Subcutaneous abdominal adipose tissue (tissue), 5 donors: ENCODE measurements at regions not wholly inside any gene's neighbourhood (a gene's known extent, or its start where the extent isn't known, plus 50 kb on each side); places are given as distances from the start of the nearest gene placed in this dataset.

Experiments used
- H3K27ac ChIP-seq: one replicate; pipeline ENCODE4 v1.7.0; 2013; ENCODE audit warnings: low read depth, mild to moderate bottlenecking, inconsistent platforms, low read length, moderate library complexity
- H3K27me3 ChIP-seq, 5 donors: one replicate each; pipeline ENCODE4 v1.7.0; 2013; ENCODE audit warnings: low read length in 5 of 5, inconsistent platforms in 1 of 5; ENCODE audit not compliant: control insufficient read depth in 5 of 5, insufficient read depth in 4 of 5
- H3K36me3 ChIP-seq, 5 donors: one replicate each; pipeline ENCODE4 v1.7.0; 2013; ENCODE audit warnings: low read length in 5 of 5; ENCODE audit not compliant: control insufficient read depth in 5 of 5, insufficient read depth in 5 of 5
- H3K4me1 ChIP-seq, 5 donors: one replicate each; pipeline ENCODE4 v1.7.0; 2013; ENCODE audit warnings: low read length in 5 of 5, mild to moderate bottlenecking in 3 of 5, moderate library complexity in 1 of 5; ENCODE audit not compliant: control insufficient read depth in 5 of 5, insufficient read depth in 5 of 5
- H3K4me3 ChIP-seq, 5 donors: one replicate each; pipeline ENCODE4 v1.7.0; 2013; ENCODE audit warnings: low read length in 5 of 5, low read depth in 1 of 5
- H3K9ac ChIP-seq, 5 donors: one replicate each; pipeline ENCODE4 v1.7.0; 2013; ENCODE audit warnings: low read length in 5 of 5, mild to moderate bottlenecking in 4 of 5, moderate library complexity in 3 of 5
- H3K9me3 ChIP-seq, 5 donors: one replicate each; pipeline ENCODE4 v1.7.0; 2013; ENCODE audit warnings: low read length in 5 of 5; ENCODE audit not compliant: control insufficient read depth in 5 of 5
- donor health status: healthy.
- donor health status: healthy.
- donor health status: healthy.
- donor health status: healthy.
- donor health status: healthy.

GRCh38 chr10:78614267-78614666, 454.5 kb upstream of the ZMIZ1 start:
- Histone ChIP-seq H3K4me3 (no peak overlapping the region), H3K9me3 (peaks cover 0 to 6% (median under 1%) of the 10 kb centered on the region in 5 donors), H3K9ac (no peak overlapping the region), H3K27me3 (peaks cover 0 to 2% (median 0%) of the 10 kb centered on the region in 5 donors), H3K36me3 (no peaks in the 10 kb centered on the region), H3K4me1 (no peaks in the 10 kb centered on the region), H3K27ac (no peak overlapping the region)

GRCh38 chr10:78614744-78615143, 454.0 kb upstream of the ZMIZ1 start:
- peaks cover 0 to 5% (median 0%) of the 10 kb centered on the region in 5 donors for H3K9me3 ChIP-seq
- H3K9ac ChIP-seq, result no peak overlapping the region
- H3K27me3 ChIP-seq, result peaks cover 0 to 2% (median 0%) of the 10 kb centered on the region in 5 donors
- no peak overlapping the region for H3K27ac ChIP-seq
- no peak overlapping the region for H3K4me3 ChIP-seq
- no peaks in the 10 kb centered on the region for H3K36me3 ChIP-seq
- no peaks in the 10 kb centered on the region for H3K4me1 ChIP-seq

GRCh38 chr10:78616125-78616695, 452.6 kb upstream of the ZMIZ1 start:
- Histone ChIP-seq H3K27ac (no peak overlapping the region), H3K27me3 (peaks cover 0 to 2% (median 0%) of the 10 kb centered on the region in 5 donors), H3K36me3 (no peaks in the 10 kb centered on the region), H3K4me1 (no peaks in the 10 kb centered on the region), H3K4me3 (no peak overlapping the region), H3K9me3 (no peaks in the 10 kb centered on the region), H3K9ac (no peak overlapping the region)

DNA sequence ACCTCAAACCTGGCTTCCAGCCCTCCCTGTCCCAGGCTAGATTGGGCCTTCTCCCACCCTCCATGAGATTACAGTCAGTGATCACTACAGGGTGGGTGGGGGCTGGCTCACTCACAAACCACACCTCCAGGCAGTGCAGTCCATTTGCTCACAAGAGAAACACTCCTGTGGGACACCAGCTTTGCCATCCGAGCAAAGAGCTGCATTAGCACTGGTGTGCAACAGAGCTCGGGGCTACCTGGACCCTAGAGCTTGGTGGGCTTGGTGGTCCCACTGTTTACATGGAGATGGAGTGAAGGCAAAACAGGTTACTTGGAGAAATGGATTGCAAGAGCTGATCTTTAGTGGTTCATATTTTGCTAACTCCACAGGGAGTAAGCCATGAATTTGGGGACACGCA, 451.7 kb upstream of the ZMIZ1 start:
- H3K4me3 ChIP-seq, result no peak overlapping the region
- no peaks in the 10 kb centered on the region for H3K36me3 ChIP-seq
- H3K9ac ChIP-seq, result no peak overlapping the region
- H3K9me3 ChIP-seq, result no peaks in the 10 kb centered on the region
- peaks cover 0 to 2% (median 0%) of the 10 kb centered on the region in 5 donors for H3K27me3 ChIP-seq
- H3K4me1 ChIP-seq, result no peaks in the 10 kb centered on the region
- no peak overlapping the region for H3K27ac ChIP-seq

DNA sequence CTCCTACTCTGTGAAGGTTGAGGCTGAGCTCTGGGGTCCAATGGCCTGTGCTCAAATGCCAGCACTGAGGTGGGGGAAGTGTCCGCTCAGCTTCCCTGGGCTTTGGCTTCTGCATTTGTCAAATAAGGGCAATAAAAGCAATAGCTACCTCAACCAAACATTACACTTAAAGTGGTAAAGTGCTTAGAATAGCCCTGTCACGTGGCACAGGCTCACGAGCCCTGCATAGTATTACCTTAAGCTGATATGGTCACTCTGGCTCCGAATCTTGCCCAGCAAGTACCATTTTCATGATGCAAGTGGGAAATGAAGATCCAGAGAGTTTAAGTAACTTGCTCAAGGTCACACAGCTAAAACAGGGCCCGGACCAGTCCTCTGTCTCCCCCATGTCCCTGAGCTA, 451.1 kb upstream of the ZMIZ1 start:
- Histone ChIP-seq H3K36me3 (no peaks in the 10 kb centered on the region), H3K4me3 (no peak overlapping the region), H3K9me3 (no peaks in the 10 kb centered on the region), H3K4me1 (no peaks in the 10 kb centered on the region), H3K27me3 (peaks cover 0 to 2% (median 0%) of the 10 kb centered on the region in 5 donors), H3K9ac (no peak overlapping the region), H3K27ac (no peak overlapping the region)

- Histone ChIP-seq H3K4me3 (no peak overlapping the region), H3K36me3 (no peaks in the 10 kb centered on the region), H3K4me1 (no peaks in the 10 kb centered on the region), H3K9ac (no peak overlapping the region), H3K9me3 (no peaks in the 10 kb centered on the region), H3K27ac (no peak overlapping the region), H3K27me3 (peaks cover 0 to 2% (median 0%) of the 10 kb centered on the region in 5 donors)
These were observed 450.7 kb upstream of the ZMIZ1 start for GRCh38 chr10:78618050-78618449.

DNA sequence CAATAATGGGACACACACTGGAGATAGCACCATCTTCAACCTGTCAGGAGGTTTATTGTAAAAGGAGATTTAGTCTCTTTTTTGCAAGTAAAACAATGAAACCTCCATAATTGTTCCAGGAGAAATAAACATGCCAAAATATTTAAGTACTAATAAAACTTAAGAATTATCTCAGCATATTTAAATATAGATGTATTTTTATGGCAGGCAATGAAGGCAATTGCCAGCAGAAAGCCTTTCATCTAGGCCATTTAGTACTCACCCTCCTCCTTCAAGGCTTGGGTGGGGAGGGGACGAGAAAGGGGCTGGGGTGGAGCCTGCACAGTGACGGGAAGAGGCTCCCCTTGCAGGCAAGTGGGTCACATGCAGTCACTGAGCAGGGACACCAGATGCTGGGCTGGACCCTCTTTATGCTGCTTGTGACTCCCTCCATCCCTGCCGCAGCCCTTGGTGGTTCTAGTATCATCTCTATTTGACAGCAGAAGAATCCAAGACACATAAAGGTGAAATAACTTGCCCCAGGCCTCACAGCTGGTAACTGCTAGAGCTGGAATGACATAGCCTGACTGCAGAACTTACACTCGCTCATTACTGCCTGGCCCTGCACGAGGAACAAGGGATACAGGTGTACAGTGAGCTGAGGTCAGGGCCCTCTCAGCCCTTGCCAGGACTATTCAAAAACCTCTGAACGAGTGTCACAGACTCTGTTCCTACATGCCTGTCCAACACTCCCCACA, 449.5 kb upstream of the ZMIZ1 start:
- no peak overlapping the region for H3K27ac ChIP-seq
- H3K27me3 ChIP-seq, result peaks cover 0 to 2% (median 0%) of the 10 kb centered on the region in 5 donors
- no peaks in the 10 kb centered on the region for H3K9me3 ChIP-seq
- H3K4me1 ChIP-seq, result peaks cover 0 to under 1% (median 0%) of the 10 kb centered on the region in 5 donors
- no peak overlapping the region for H3K4me3 ChIP-seq
- no peak overlapping the region for H3K9ac ChIP-seq
- no peaks in the 10 kb centered on the region for H3K36me3 ChIP-seq

- H3K27ac ChIP-seq, result no peak overlapping the region
- no peak overlapping the region for H3K4me3 ChIP-seq
- H3K4me1 ChIP-seq, result peaks cover 0 to 1% (median 0%) of the 10 kb centered on the region in 5 donors
- H3K27me3 ChIP-seq, result peaks cover 0 to 2% (median 0%) of the 10 kb centered on the region in 5 donors
- H3K9me3 ChIP-seq, result no peaks in the 10 kb centered on the region
- no peak overlapping the region for H3K9ac ChIP-seq
- H3K36me3 ChIP-seq, result no peaks in the 10 kb centered on the region
These were observed 448.9 kb upstream of the ZMIZ1 start for GRCh38 chr10:78619896-78620295.

DNA sequence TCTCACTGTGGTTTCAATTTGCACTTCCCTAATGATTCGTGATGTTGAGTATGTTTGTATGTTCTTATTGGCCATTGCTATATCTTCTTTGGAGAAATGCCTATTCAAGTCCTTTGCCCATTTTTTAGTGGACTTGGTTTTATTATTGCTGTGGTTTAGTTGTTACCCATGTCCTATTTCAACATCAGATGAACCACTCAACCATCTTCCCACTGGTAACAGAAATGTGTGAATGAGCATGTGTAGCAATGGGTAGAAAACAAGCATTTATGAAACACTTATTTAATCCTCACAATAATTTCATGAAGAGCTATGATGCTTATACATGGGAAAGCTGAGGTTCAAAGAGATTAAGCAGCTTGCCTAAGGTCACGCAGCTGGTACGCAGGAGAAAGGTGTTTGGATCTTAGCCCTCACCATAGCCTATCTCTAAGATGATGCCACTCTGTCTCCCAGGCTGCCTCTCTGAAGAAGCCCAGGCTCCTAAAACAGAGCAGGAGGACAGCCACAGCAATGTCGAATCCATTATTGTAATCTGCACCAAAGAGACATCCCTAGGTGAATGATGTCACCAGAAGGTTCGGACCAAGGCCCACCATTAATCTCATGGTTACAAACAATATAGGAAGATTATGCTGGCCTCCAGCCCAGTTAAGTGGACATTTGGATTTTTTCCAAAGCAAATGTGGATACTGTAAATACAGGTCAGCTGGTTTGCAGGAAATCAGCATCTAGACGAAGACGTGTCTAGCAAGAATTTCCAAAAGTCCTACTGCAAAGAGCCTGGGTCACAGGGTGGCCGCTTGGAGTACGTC, 447.6 kb upstream of the ZMIZ1 start:
- no peaks in the 10 kb centered on the region for H3K36me3 ChIP-seq
- H3K4me1 ChIP-seq, result peaks cover 0 to 1% (median 0%) of the 10 kb centered on the region in 5 donors
- H3K4me3 ChIP-seq, result no peak overlapping the region
- no peak overlapping the region for H3K27ac ChIP-seq
- H3K9me3 ChIP-seq, result no peaks in the 10 kb centered on the region
- H3K27me3 ChIP-seq, result peaks cover 0 to 2% (median 0%) of the 10 kb centered on the region in 5 donors
- no peak overlapping the region for H3K9ac ChIP-seq
